ENCODE measurements at regions not wholly inside any gene's neighbourhood (a gene's known extent, or its start where the extent isn't known, plus 50 kb on each side); places are given as distances from the start of the nearest gene placed in this dataset.

GRCh38 chr13:70905035-70905434 lies 796.8 kb upstream of the KLHL1 start:
- no peak overlapping the region for H3K4me3 ChIP-seq (ENCODE audit: low read depth, low read length)
- DNase-seq (ENCODE audit: low read depth), result no peak
- TF ChIP-seq, protein P1, sequence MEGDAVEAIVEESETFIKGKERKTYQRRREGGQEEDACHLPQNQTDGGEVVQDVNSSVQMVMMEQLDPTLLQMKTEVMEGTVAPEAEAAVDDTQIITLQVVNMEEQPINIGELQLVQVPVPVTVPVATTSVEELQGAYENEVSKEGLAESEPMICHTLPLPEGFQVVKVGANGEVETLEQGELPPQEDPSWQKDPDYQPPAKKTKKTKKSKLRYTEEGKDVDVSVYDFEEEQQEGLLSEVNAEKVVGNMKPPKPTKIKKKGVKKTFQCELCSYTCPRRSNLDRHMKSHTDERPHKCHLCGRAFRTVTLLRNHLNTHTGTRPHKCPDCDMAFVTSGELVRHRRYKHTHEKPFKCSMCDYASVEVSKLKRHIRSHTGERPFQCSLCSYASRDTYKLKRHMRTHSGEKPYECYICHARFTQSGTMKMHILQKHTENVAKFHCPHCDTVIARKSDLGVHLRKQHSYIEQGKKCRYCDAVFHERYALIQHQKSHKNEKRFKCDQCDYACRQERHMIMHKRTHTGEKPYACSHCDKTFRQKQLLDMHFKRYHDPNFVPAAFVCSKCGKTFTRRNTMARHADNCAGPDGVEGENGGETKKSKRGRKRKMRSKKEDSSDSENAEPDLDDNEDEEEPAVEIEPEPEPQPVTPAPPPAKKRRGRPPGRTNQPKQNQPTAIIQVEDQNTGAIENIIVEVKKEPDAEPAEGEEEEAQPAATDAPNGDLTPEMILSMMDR (IDR thresholded peaks at IDR 0.05; ENCODE audit: low read depth, low read length), result no peak

- no peak overlapping the region for H3K4me3 ChIP-seq (ENCODE audit: low read depth, low read length)
- TF ChIP-seq POLR2A (IDR thresholded peaks at IDR 0.05; ENCODE audit: extremely low read depth, insufficient read length) (no peak), MYC (IDR thresholded peaks at IDR 0.05; ENCODE audit: low read depth, low read length) (no peak)
- TF ChIP-seq, protein P2, sequence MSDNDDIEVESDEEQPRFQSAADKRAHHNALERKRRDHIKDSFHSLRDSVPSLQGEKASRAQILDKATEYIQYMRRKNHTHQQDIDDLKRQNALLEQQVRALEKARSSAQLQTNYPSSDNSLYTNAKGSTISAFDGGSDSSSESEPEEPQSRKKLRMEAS (IDR thresholded peaks at IDR 0.05; ENCODE audit: low read depth, low read length), result no peak
- no peak for DNase-seq (ENCODE audit: low read depth)
Observed at GRCh38 chr13:70896136-70896535, 787.9 kb upstream of the KLHL1 start.

- H3K4me3 ChIP-seq (ENCODE audit: low read depth, low read length), result no peak overlapping the region
- TF ChIP-seq POLR2A (IDR thresholded peaks at IDR 0.05; ENCODE audit: extremely low read depth, insufficient read length) (no peak), MYC (IDR thresholded peaks at IDR 0.05; ENCODE audit: low read depth, low read length) (no peak)
- TF ChIP-seq, protein P2 (IDR thresholded peaks at IDR 0.05; ENCODE audit: low read depth, low read length), result no peak
- TF ChIP-seq, protein P1 (IDR thresholded peaks at IDR 0.05; ENCODE audit: low read depth, low read length), result no peak
- no peak for DNase-seq (ENCODE audit: low read depth)
Observed at GRCh38 chr13:70895599-70895998, 787.3 kb upstream of the KLHL1 start.

GRCh38 chr13:70894258-70894657 lies 786.0 kb upstream of the KLHL1 start:
- TF ChIP-seq MYC (IDR thresholded peaks at IDR 0.05; ENCODE audit: low read depth, low read length), result no peak
- TF ChIP-seq, protein P1 (IDR thresholded peaks at IDR 0.05; ENCODE audit: low read depth, low read length), result no peak
- TF ChIP-seq, protein P2 (IDR thresholded peaks at IDR 0.05; ENCODE audit: low read depth, low read length), result no peak
- TF ChIP-seq POLR2A (IDR thresholded peaks at IDR 0.05; ENCODE audit: extremely low read depth, insufficient read length), result no peak
- no peak for DNase-seq (ENCODE audit: low read depth)

DNA sequence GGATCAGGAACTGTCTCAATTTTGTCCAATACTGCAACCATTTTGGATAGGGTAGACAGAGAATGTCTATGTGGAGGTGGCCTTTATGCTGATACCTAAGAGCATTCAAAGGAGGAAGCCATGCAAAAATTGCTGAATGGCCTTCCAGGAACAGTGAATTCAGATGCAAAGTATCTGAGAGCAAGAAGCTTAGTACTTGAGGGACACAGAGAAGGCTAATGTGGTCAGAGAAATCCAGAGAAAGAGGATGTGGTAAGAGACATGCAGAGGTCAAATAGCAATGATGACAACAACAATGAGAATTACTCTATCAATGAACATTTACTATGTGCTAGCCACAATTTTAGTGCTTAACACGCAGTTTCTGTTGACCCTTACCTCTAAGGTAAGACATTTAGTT lies 785.6 kb upstream of the KLHL1 start:
- H3K4me3 ChIP-seq (ENCODE audit: low read depth, low read length), result no peak overlapping the region
- DNase-seq (ENCODE audit: low read depth), result peak; percentile 67
- no peak for TF ChIP-seq POLR2A (IDR thresholded peaks at IDR 0.05; ENCODE audit: extremely low read depth, insufficient read length)
- TF ChIP-seq, protein P1 (IDR thresholded peaks at IDR 0.05; ENCODE audit: low read depth, low read length), result no peak
- TF ChIP-seq MYC (IDR thresholded peaks at IDR 0.05; ENCODE audit: low read depth, low read length), result no peak
- TF ChIP-seq, protein P2 (IDR thresholded peaks at IDR 0.05; ENCODE audit: low read depth, low read length), result no peak

More at GRCh38 chr13:70894258-70894657, 786.0 kb upstream of the KLHL1 start:
- no peak overlapping the region for H3K4me3 ChIP-seq (ENCODE audit: low read depth, low read length)

DNA sequence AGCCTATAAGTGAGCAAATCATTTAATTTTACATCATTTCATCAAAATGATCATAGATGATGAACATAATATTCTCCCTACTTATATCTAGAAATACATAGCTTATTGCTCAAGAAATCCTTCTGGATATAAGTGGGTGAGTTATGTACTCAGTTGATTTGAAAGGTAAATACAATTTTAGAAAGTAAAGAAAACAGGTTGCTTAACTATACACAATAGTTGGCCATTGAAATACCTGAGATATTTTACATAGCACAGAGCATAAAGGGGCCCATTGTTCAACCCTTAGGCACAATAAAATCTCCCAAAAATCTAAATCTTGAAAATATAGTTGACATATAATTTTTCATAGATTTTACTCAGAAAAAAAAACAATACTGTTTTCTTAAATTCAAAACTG lies 782.0 kb upstream of the KLHL1 start:
- TF ChIP-seq, protein P2 (IDR thresholded peaks at IDR 0.05; ENCODE audit: low read depth, low read length), result no peak
- TF ChIP-seq MYC (IDR thresholded peaks at IDR 0.05; ENCODE audit: low read depth, low read length) (no peak), POLR2A (IDR thresholded peaks at IDR 0.05; ENCODE audit: extremely low read depth, insufficient read length) (no peak)
- TF ChIP-seq, protein P1 (IDR thresholded peaks at IDR 0.05; ENCODE audit: low read depth, low read length), result no peak
- H3K4me3 ChIP-seq (ENCODE audit: low read depth, low read length), result no peak overlapping the region
- DNase-seq (ENCODE audit: low read depth), result no peak

Data from NB4 (cell line).